ENCODE measurements at regions not wholly inside any gene's neighbourhood (a gene's known extent, or its start where the extent isn't known, plus 50 kb on each side); places are given as distances from the start of the nearest gene placed in this dataset.
"Not testable (repeated sequence)": the region's sequence is repeated elsewhere in the genome, so short reads cannot be mapped to it uniquely, and the experiment has no call there.

DNA sequence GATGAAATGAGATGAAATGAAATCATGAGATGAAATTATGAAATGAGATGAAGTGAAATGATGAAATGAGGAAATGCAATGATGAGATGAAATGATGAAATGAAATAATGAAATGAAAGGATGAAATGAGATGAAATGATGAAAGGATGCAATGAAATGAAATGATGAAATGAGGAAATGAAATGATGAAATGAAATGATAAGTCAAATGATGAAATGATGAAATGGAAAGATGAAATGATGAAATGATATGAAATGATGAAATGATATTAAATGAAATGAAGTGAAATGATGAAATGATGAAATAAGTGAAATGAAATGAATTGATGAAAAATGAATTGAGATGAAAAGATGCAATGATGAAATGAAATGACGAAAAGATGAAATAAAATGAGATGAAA is 220.2 kb upstream of the VKORC1L1 start:
- H3K36me3 ChIP-seq (ENCODE audit: control insufficient read depth in 2 of 2, extremely low read depth in 1 of 2, insufficient read depth in 1 of 2, low read length in 1 of 2); ATAC-seq (replicated peaks in 1 of 4); H3K27me3 Mint-ChIP-seq; H3K27me3 ChIP-seq (replicated peaks in 1 of 2; ENCODE audit: control insufficient read depth in 2 of 2, extremely low read depth in 1 of 2, insufficient read depth in 2 of 2, low read length in 1 of 2); H3K27ac Mint-ChIP-seq; H3K4me3 Mint-ChIP-seq; H3K36me3 Mint-ChIP-seq; POLR2A ChIA-PET; DNase-seq; H3K4me1 ChIP-seq (ENCODE audit: control insufficient read depth in 1 of 2, extremely low read depth in 1 of 2, insufficient read depth in 2 of 2, low read length in 2 of 2); H3K9me3 ChIP-seq; H3K27ac ChIP-seq (ENCODE audit: low read length); H3K4me1 Mint-ChIP-seq; H3K4me3 ChIP-seq (ENCODE audit: control insufficient read depth in 1 of 2, extremely low read depth in 1 of 2, low read length in 1 of 2); CTCF ChIA-PET: not testable (repeated sequence)
- H3K9me3 Mint-ChIP-seq = peaks cover 0 to 11% (median 4%) of the 10 kb centered on the region in 3 donors
- no CpG with 5 or more reads among the region's 1 CpG for WGBS (ENCODE audit: insufficient coverage)

DNA sequence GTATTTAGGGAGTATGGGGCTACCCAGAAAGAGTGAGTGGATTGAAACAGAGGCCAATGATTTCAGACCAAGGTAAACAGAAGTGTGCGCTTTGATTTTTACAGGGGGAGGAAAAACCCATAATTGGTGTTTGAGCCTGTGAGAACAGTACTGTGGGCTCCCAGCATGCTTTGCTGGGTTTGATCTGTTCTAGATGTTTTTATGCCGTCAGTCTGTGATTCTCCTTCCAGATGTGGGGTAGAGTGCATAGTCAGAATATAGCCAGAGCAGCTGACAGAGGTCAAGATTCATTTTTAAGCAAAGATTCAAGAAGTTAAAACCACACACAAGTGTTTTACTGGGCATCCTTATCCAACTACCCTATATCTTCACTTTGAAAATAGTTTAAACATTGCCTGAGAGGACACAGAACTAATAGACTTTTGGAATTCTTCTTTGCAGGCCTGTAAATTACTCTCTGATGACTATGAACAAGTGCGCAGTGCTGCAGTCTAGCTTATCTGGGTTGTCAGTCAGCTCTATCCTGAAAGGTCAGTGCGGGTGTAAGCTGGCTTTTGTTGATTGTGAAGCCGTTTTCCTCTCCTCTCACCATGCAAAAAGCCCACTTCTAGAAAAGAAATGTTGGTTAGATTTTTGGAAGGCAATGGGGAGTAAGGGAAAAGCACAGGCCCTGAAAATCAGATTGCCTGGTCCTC is 216.2 kb upstream of the VKORC1L1 start:
- H3K9me3 Mint-ChIP-seq; H3K27me3 ChIP-seq (replicated peaks in 1 of 2; ENCODE audit: control insufficient read depth in 2 of 2, extremely low read depth in 1 of 2, insufficient read depth in 2 of 2, low read length in 1 of 2); H3K27ac ChIP-seq (ENCODE audit: low read length); H3K4me1 Mint-ChIP-seq; ATAC-seq (replicated peaks in 1 of 4); DNase-seq; H3K4me3 ChIP-seq (ENCODE audit: control insufficient read depth in 1 of 2, extremely low read depth in 1 of 2, low read length in 1 of 2); H3K36me3 ChIP-seq (ENCODE audit: control insufficient read depth in 2 of 2, extremely low read depth in 1 of 2, insufficient read depth in 1 of 2, low read length in 1 of 2); POLR2A ChIA-PET; H3K27me3 Mint-ChIP-seq; H3K27ac Mint-ChIP-seq; H3K9me3 ChIP-seq; H3K36me3 Mint-ChIP-seq; H3K4me1 ChIP-seq (ENCODE audit: control insufficient read depth in 1 of 2, extremely low read depth in 1 of 2, insufficient read depth in 2 of 2, low read length in 2 of 2); CTCF ChIA-PET; H3K4me3 Mint-ChIP-seq: not testable (repeated sequence)
- WGBS (ENCODE audit: insufficient coverage) = no CpG with 5 or more reads among the region's 5 CpGs

DNA sequence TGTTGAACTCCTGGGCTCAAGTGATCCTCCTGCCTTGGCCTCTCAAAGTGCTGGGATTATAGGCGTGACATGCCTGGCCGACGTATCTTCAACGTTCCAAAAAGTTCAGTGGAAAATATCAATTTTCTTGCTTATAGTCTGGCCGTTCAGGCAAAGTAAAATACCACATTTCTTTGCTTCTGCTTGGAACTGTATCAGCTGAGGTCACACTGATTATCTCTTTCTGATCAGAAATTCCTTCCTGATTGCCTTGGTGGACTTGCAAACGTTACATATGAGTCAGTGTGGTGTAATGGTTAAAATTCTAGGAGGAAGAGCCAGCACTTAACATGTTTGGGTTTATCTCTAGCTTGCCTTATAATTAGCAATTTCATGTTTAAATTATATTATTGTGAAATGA is 189.5 kb upstream of the VKORC1L1 start:
- POLR2A ChIA-PET; H3K36me3 ChIP-seq (ENCODE audit: control insufficient read depth in 2 of 2, extremely low read depth in 1 of 2, insufficient read depth in 1 of 2, low read length in 1 of 2); H3K9me3 ChIP-seq; H3K4me1 Mint-ChIP-seq; H3K36me3 Mint-ChIP-seq; H3K4me3 ChIP-seq (ENCODE audit: control insufficient read depth in 1 of 2, extremely low read depth in 1 of 2, low read length in 1 of 2); H3K4me3 Mint-ChIP-seq; H3K9me3 Mint-ChIP-seq; H3K27me3 ChIP-seq (replicated peaks in 1 of 2; ENCODE audit: control insufficient read depth in 2 of 2, extremely low read depth in 1 of 2, insufficient read depth in 2 of 2, low read length in 1 of 2); H3K27ac Mint-ChIP-seq; H3K27me3 Mint-ChIP-seq; H3K4me1 ChIP-seq (ENCODE audit: control insufficient read depth in 1 of 2, extremely low read depth in 1 of 2, insufficient read depth in 2 of 2, low read length in 2 of 2); CTCF ChIA-PET; H3K27ac ChIP-seq (ENCODE audit: low read length); ATAC-seq (replicated peaks in 1 of 4); DNase-seq: not testable (repeated sequence)
- WGBS (ENCODE audit: insufficient coverage) = 100% methylated on average over 2 of the region's 6 CpGs

DNA sequence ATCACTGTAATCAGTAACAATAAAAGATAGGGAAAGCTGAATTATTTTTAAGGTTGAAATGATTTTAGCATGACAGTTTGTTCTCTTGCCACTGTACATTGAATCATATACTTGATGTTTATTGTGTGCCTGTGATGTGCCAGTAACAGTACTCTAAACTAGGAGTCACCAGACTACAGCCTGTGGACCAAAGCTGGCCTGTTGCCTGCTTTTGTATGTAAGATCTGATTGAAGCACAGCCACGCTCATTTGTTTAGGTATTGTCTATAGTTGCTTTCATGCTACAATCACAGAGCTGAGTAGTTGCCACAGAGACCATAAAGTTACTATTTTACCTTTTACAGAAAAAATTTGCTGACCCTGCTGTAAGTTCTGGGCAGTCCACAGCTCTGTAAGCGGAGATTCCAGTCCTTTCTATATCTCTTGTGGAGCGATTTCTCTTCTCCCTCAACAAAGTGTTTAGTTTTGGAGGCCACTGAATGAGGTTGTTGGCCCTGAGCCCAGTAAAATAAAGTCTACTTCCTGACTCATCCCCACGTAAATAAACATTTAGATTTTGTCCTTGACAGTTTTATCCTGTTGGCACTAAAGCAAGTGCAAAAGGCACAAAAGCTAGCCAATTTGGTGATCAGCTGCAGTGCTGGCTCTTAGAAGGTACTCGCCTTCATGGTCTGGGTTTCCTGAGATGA is 173.7 kb upstream of the VKORC1L1 start:
- H3K36me3 ChIP-seq (ENCODE audit: control insufficient read depth in 2 of 2, extremely low read depth in 1 of 2, insufficient read depth in 1 of 2, low read length in 1 of 2); H3K4me3 Mint-ChIP-seq; H3K36me3 Mint-ChIP-seq; H3K9me3 ChIP-seq; CTCF ChIA-PET; H3K27ac Mint-ChIP-seq; ATAC-seq (replicated peaks in 1 of 4); H3K27me3 Mint-ChIP-seq; H3K4me1 Mint-ChIP-seq; H3K9me3 Mint-ChIP-seq; H3K27me3 ChIP-seq (replicated peaks in 1 of 2; ENCODE audit: control insufficient read depth in 2 of 2, extremely low read depth in 1 of 2, insufficient read depth in 2 of 2, low read length in 1 of 2); H3K4me3 ChIP-seq (ENCODE audit: control insufficient read depth in 1 of 2, extremely low read depth in 1 of 2, low read length in 1 of 2); H3K4me1 ChIP-seq (ENCODE audit: control insufficient read depth in 1 of 2, extremely low read depth in 1 of 2, insufficient read depth in 2 of 2, low read length in 2 of 2); DNase-seq; H3K27ac ChIP-seq (ENCODE audit: low read length); POLR2A ChIA-PET: not testable (repeated sequence)
- WGBS (ENCODE audit: insufficient coverage) = no CpG with 5 or more reads among the region's 5 CpGs

DNA sequence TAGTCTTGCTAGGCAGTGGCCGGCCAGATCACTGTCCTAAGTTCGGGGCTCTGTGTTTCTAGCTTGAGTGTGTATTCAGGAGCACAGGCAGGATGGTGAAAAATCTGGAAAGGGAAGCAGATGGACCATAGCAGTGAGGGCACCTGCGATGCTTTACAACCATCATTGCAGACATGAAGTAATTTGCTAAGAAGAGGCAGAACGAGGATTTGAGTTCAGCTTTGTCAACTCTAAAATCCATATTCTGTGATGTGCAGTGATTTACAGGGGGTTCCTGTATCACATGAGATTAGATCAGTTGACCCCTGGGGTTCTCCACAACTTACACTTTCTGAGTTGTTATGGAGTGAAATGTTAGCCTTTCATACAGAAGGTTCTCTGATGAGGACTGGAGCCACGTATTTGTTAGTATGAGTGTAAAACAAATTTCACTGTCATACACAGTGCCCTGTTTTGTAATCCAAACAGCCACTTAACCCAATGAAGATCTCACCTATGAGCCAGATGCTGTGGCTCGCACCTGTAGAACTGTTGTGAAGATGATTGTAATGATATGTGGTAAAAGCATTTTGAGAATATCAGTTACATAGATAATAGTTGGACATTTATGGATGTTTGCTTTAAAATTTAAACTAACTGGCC is 173.0 kb upstream of the VKORC1L1 start:
- H3K4me3 ChIP-seq (ENCODE audit: control insufficient read depth in 1 of 2, extremely low read depth in 1 of 2, low read length in 1 of 2); H3K27me3 ChIP-seq (replicated peaks in 1 of 2; ENCODE audit: control insufficient read depth in 2 of 2, extremely low read depth in 1 of 2, insufficient read depth in 2 of 2, low read length in 1 of 2); H3K27me3 Mint-ChIP-seq; H3K9me3 ChIP-seq; H3K4me1 ChIP-seq (ENCODE audit: control insufficient read depth in 1 of 2, extremely low read depth in 1 of 2, insufficient read depth in 2 of 2, low read length in 2 of 2); ATAC-seq (replicated peaks in 1 of 4); H3K36me3 ChIP-seq (ENCODE audit: control insufficient read depth in 2 of 2, extremely low read depth in 1 of 2, insufficient read depth in 1 of 2, low read length in 1 of 2); H3K9me3 Mint-ChIP-seq; H3K27ac ChIP-seq (ENCODE audit: low read length); CTCF ChIA-PET; H3K4me1 Mint-ChIP-seq; DNase-seq; H3K27ac Mint-ChIP-seq; POLR2A ChIA-PET; H3K4me3 Mint-ChIP-seq; H3K36me3 Mint-ChIP-seq: not testable (repeated sequence)
- WGBS (ENCODE audit: insufficient coverage) = no CpG with 5 or more reads among the region's 6 CpGs

DNA sequence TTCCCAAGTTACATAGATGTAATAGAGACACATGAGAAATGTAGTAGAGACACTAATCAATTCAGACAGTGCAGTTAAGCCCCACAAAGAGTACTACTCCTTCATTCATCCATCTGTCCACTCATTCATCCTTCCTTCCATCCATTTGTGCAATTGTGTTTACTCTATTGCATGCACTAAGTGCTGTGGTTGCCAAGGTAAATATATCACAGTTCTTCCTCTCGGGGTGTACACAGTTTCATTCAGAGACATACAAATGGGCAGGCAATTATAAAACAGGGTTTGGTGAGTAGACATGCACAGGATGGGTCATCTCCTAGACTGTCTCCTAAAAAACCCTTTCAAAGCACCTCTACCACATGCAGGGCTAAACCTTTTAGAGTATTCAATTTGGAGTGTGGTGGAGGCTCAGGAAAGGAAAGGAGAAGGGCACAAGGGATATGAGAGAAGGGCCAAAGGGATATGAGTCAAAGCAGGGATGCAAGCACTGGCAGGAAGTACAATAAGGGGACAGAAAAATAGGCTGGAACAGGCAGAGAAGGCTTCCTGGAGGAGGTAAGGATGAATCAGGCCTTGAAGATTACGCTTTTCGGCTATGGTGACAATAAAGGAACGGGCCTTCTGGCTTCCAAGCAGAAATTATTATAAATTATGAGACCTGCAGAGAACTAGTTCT is 153.6 kb upstream of the VKORC1L1 start:
- H3K9me3 ChIP-seq; H3K4me1 ChIP-seq (ENCODE audit: control insufficient read depth in 1 of 2, extremely low read depth in 1 of 2, insufficient read depth in 2 of 2, low read length in 2 of 2); H3K4me3 Mint-ChIP-seq; H3K4me1 Mint-ChIP-seq; ATAC-seq (replicated peaks in 1 of 4); H3K27me3 Mint-ChIP-seq; H3K36me3 ChIP-seq (ENCODE audit: control insufficient read depth in 2 of 2, extremely low read depth in 1 of 2, insufficient read depth in 1 of 2, low read length in 1 of 2); H3K27me3 ChIP-seq (replicated peaks in 1 of 2; ENCODE audit: control insufficient read depth in 2 of 2, extremely low read depth in 1 of 2, insufficient read depth in 2 of 2, low read length in 1 of 2); DNase-seq; H3K27ac Mint-ChIP-seq; H3K27ac ChIP-seq (ENCODE audit: low read length); H3K36me3 Mint-ChIP-seq; H3K9me3 Mint-ChIP-seq; POLR2A ChIA-PET; H3K4me3 ChIP-seq (ENCODE audit: control insufficient read depth in 1 of 2, extremely low read depth in 1 of 2, low read length in 1 of 2); CTCF ChIA-PET: not testable (repeated sequence)
- no CpG with 5 or more reads among the region's 4 CpGs for WGBS (ENCODE audit: insufficient coverage)
